ENCODE measurements at regions not wholly inside any gene's neighbourhood (a gene's known extent, or its start where the extent isn't known, plus 50 kb on each side); places are given as distances from the start of the nearest gene placed in this dataset.

GRCh38 chr16:79297296-79297695, 303.2 kb downstream of the MAF start:
- TF ChIP-seq CTCF (IDR thresholded peaks at IDR 0.05) (no peak), CBFB (CRISPR knock-in tag; IDR thresholded peaks at IDR 0.05; ENCODE audit: low read depth) (no peak), STAT6 (CRISPR knock-in tag; conservative IDR thresholded peaks at IDR 0.05; ENCODE audit: low read depth) (no peak), ZNF138 (CRISPR knock-in tag; conservative IDR thresholded peaks at IDR 0.05) (no peak), USF1 (CRISPR knock-in tag; IDR thresholded peaks at IDR 0.05) (no peak), MLX (CRISPR knock-in tag; IDR thresholded peaks at IDR 0.05) (no peak), ZNF121 (CRISPR knock-in tag; IDR thresholded peaks at IDR 0.05) (no peak), TEAD4 (CRISPR knock-in tag; IDR thresholded peaks at IDR 0.05) (no peak), NR3C1 (CRISPR knock-in tag; conservative IDR thresholded peaks at IDR 0.05; ENCODE audit: low read depth) (no peak), ZNF232 (CRISPR knock-in tag; IDR thresholded peaks at IDR 0.05) (no peak), CREM (CRISPR knock-in tag; IDR thresholded peaks at IDR 0.05) (no peak), MYBL2 (CRISPR knock-in tag; IDR thresholded peaks at IDR 0.05) (no peak), ZNF425 (CRISPR knock-in tag; conservative IDR thresholded peaks at IDR 0.05) (no peak), E2F1 (CRISPR knock-in tag; IDR thresholded peaks at IDR 0.05) (no peak)
